Liver (tissue), 8 donors: ENCODE measurements at regions not wholly inside any gene's neighbourhood (a gene's known extent, or its start where the extent isn't known, plus 50 kb on each side); places are given as distances from the start of the nearest gene placed in this dataset.

ENCODE experiments used
- DNase-seq: peaks from one replicate; pipeline ENCODE4 v3.0.0-alpha.2; 2017; ENCODE audit warnings: low spot score
- H3K27ac ChIP-seq, 2 donors: one replicate each; pipeline ENCODE4 v1.7.0; 2013; ENCODE audit warnings: inconsistent platforms in 2 of 2, low read length in 2 of 2, control low read depth in 1 of 2, low read depth in 1 of 2, mild to moderate bottlenecking in 1 of 2
- H3K27me3 ChIP-seq, 4 donors: one replicate each; pipeline versions ENCODE4 v1.6.1 to v1.7.0; 2013; ENCODE audit warnings: low read length in 3 of 4, inconsistent platforms in 1 of 4, mild to moderate bottlenecking in 1 of 4, moderate library complexity in 1 of 4; ENCODE audit not compliant: control insufficient read depth in 4 of 4, insufficient read depth in 4 of 4
- H3K36me3 ChIP-seq, 4 donors: one replicate each; pipeline versions ENCODE4 v1.6.1 to v1.7.0; 2013; ENCODE audit warnings: low read length in 3 of 4, mild to moderate bottlenecking in 3 of 4, low read depth in 1 of 4, moderate library complexity in 1 of 4; ENCODE audit not compliant: control insufficient read depth in 4 of 4, insufficient read depth in 3 of 4
- H3K4me1 ChIP-seq, 4 donors: one replicate each; pipeline versions ENCODE4 v1.6.1 to v1.7.0; 2013; ENCODE audit warnings: low read length in 3 of 4, mild to moderate bottlenecking in 3 of 4, moderate library complexity in 1 of 4; ENCODE audit not compliant: control insufficient read depth in 4 of 4, insufficient read depth in 4 of 4
- H3K4me3 ChIP-seq, 3 donors: one replicate each; pipeline versions ENCODE4 v1.6.1 to v1.7.0; 2013; ENCODE audit warnings: low read length in 3 of 3, control low read depth in 1 of 3, low read depth in 1 of 3, mild to moderate bottlenecking in 1 of 3
- H3K9ac ChIP-seq, 2 donors: one replicate each; pipeline ENCODE4 v1.7.0; 2013; ENCODE audit warnings: low read length in 2 of 2, mild to moderate bottlenecking in 2 of 2, moderate library complexity in 2 of 2, control low read depth in 1 of 2, low read depth in 1 of 2
- H3K9me3 ChIP-seq, 4 donors: one replicate each; pipeline versions ENCODE4 v1.6.1 to v1.7.0; 2013; ENCODE audit warnings: low read length in 3 of 4; ENCODE audit not compliant: control insufficient read depth in 4 of 4
- CTCF ChIP-seq: fragments of 150-350 bp; IDR thresholded peaks from 2 replicates; pipeline ENCODE4 v1.5.1; 2017; ENCODE audit warnings: improper control_type of control experiment, low read depth, low read length; ENCODE audit not compliant: missing input control
- EGR1 ChIP-seq, 2 donors: IDR thresholded peaks; 2 replicates each; pipeline ENCODE4 v1.6.1; 2016 to 2018; ENCODE audit warnings: antibody characterized with exemption in 2 of 2, low read depth in 2 of 2
- FOXA1 ChIP-seq: IDR thresholded peaks from 2 replicates; pipeline ENCODE4 v1.6.1; 2016; ENCODE audit warnings: antibody characterized with exemption
- FOXA2 ChIP-seq: IDR thresholded peaks from 2 replicates; pipeline ENCODE4 v1.6.1; 2016; ENCODE audit warnings: antibody characterized with exemption
- GABPA ChIP-seq, 2 donors: IDR thresholded peaks in 1 of 2; conservative IDR thresholded peaks in 1 of 2; 2 replicates each; pipeline ENCODE4 v1.6.1; 2016; ENCODE audit warnings: antibody characterized with exemption in 2 of 2, mild to moderate bottlenecking in 1 of 2, moderate library complexity in 1 of 2
- HNF4A ChIP-seq, 2 donors: conservative IDR thresholded peaks; 2 replicates each; pipeline ENCODE4 v1.6.1; 2016; ENCODE audit warnings: antibody characterized with exemption in 2 of 2, mild to moderate bottlenecking in 2 of 2
- HNF4G ChIP-seq: IDR thresholded peaks from 2 replicates; pipeline ENCODE4 v1.6.1; 2016; ENCODE audit warnings: antibody characterized with exemption
- JUND ChIP-seq, 2 donors: IDR thresholded peaks; 2 replicates each; pipeline ENCODE4 v1.6.1; 2016; ENCODE audit warnings: antibody characterized with exemption in 2 of 2
- NR2F2 ChIP-seq: IDR thresholded peaks from 2 replicates; pipeline ENCODE4 v1.6.1; 2016; ENCODE audit warnings: antibody characterized with exemption
- RAD21 ChIP-seq, 2 donors: IDR thresholded peaks; 2 replicates each; pipeline ENCODE4 v1.6.1; 2016; ENCODE audit warnings: antibody characterized with exemption in 2 of 2, mild to moderate bottlenecking in 2 of 2
- RXRA ChIP-seq, 2 donors: IDR thresholded peaks; 2 replicates each; pipeline ENCODE4 v1.6.1; 2017 to 2018; ENCODE audit warnings: antibody characterized with exemption in 2 of 2, mild to moderate bottlenecking in 1 of 2
- SP1 ChIP-seq: IDR thresholded peaks from 2 replicates; pipeline ENCODE4 v1.6.1; 2018; ENCODE audit warnings: antibody characterized with exemption, mild to moderate bottlenecking
- TAF1 ChIP-seq: conservative IDR thresholded peaks from 2 replicates; pipeline ENCODE4 v1.6.1; 2016; ENCODE audit warnings: antibody characterized with exemption, mild to moderate bottlenecking
- YY1 ChIP-seq: IDR thresholded peaks from 2 replicates; pipeline ENCODE4 v1.6.1; 2016; ENCODE audit warnings: antibody characterized with exemption, mild to moderate bottlenecking
- ZBTB33 ChIP-seq: IDR thresholded peaks from 2 replicates; pipeline ENCODE4 v1.6.1; 2016; ENCODE audit warnings: antibody characterized with exemption
- WGBS: extraction: QIAGEN DNeasy Blood & Tissue Kit; methylation state at CpG from one replicate; pipeline ENCODE4 v1.1.7; 2013; 5-methylcytosine and 5-hydroxymethylcytosine counted together
- TF ChIP-seq, protein P1 (sequence below): IDR thresholded peaks from 2 replicates; pipeline ENCODE4 v1.6.1; 2016; ENCODE audit warnings: antibody characterized with exemption
- TF ChIP-seq, protein P2 (sequence below): IDR thresholded peaks from 2 replicates; pipeline ENCODE4 v1.6.1; 2016; ENCODE audit warnings: antibody characterized with exemption
- TF ChIP-seq, protein P3 (sequence below): IDR thresholded peaks from 2 replicates; pipeline ENCODE4 v1.6.1; 2016; ENCODE audit warnings: antibody characterized with exemption, mild to moderate bottlenecking
- donor health status: healthy.
- donor health status: healthy.
- donor health status: healthy.
- donor health status: healthy.
- donor health status: healthy.

GRCh38 chr6:134607411-134607810 is 289.5 kb upstream of the SGK1 start:
- H3K27ac ChIP-seq, result no peak overlapping the region
- no peaks in the 10 kb centered on the region for H3K9me3 ChIP-seq
- no peak overlapping the region for H3K4me3 ChIP-seq
- no peak overlapping the region for H3K9ac ChIP-seq
- TF ChIP-seq SP1 (no peak), FOXA2 (no peak), FOXA1 (no peak), GABPA (IDR thresholded peaks at IDR 0.05 in 1 of 2, conservative IDR thresholded peaks at IDR 0.05 in 1 of 2) (no peak), JUND (IDR thresholded peaks at IDR 0.05) (no peak), RXRA (IDR thresholded peaks at IDR 0.05) (no peak), EGR1 (IDR thresholded peaks at IDR 0.05; ENCODE audit: low read depth in 2 of 2) (no peak), YY1 (no peak), HNF4G (no peak), TAF1 (no peak), RAD21 (IDR thresholded peaks at IDR 0.05) (no peak), ZBTB33 (no peak), HNF4A (conservative IDR thresholded peaks at IDR 0.05) (no peak), NR2F2 (no peak)
- TF ChIP-seq, protein P1, sequence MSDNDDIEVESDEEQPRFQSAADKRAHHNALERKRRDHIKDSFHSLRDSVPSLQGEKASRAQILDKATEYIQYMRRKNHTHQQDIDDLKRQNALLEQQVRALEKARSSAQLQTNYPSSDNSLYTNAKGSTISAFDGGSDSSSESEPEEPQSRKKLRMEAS, result no peak
- TF ChIP-seq, protein P2, sequence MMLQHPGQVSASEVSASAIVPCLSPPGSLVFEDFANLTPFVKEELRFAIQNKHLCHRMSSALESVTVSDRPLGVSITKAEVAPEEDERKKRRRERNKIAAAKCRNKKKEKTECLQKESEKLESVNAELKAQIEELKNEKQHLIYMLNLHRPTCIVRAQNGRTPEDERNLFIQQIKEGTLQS, result no peak
- TF ChIP-seq, protein P3, sequence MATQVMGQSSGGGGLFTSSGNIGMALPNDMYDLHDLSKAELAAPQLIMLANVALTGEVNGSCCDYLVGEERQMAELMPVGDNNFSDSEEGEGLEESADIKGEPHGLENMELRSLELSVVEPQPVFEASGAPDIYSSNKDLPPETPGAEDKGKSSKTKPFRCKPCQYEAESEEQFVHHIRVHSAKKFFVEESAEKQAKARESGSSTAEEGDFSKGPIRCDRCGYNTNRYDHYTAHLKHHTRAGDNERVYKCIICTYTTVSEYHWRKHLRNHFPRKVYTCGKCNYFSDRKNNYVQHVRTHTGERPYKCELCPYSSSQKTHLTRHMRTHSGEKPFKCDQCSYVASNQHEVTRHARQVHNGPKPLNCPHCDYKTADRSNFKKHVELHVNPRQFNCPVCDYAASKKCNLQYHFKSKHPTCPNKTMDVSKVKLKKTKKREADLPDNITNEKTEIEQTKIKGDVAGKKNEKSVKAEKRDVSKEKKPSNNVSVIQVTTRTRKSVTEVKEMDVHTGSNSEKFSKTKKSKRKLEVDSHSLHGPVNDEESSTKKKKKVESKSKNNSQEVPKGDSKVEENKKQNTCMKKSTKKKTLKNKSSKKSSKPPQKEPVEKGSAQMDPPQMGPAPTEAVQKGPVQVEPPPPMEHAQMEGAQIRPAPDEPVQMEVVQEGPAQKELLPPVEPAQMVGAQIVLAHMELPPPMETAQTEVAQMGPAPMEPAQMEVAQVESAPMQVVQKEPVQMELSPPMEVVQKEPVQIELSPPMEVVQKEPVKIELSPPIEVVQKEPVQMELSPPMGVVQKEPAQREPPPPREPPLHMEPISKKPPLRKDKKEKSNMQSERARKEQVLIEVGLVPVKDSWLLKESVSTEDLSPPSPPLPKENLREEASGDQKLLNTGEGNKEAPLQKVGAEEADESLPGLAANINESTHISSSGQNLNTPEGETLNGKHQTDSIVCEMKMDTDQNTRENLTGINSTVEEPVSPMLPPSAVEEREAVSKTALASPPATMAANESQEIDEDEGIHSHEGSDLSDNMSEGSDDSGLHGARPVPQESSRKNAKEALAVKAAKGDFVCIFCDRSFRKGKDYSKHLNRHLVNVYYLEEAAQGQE, result no peak
- H3K36me3 ChIP-seq, result no peaks in the 10 kb centered on the region
- 84% methylated on average over 1 of the region's 1 CpG for WGBS
- DNase-seq, result no peak
- H3K27me3 ChIP-seq, result no peaks in the 10 kb centered on the region
- H3K4me1 ChIP-seq, result no peaks in the 10 kb centered on the region

DNA sequence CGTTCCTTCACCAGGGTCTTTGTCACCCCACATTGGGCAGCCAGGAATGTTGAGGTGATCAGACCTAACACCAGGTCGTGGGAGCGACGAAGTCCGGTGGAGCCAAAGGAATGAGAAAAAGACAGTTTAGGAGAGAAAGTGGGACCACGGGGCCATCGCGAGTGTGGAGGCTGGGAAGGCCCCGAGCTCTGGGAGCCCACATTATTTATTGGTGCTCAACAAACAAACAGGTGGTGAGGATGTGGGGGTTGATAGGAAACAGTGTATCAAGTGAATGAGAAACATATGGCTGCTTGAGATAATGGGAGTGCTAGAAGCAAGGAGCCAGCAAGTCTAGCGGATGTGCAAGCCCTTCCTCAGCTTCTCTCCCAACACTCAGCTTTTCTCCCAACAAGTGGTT is 287.1 kb upstream of the SGK1 start:
- DNase-seq, result no peak
- TF ChIP-seq, protein P1, result no peak
- TF ChIP-seq CTCF, result no peak
- no peak for TF ChIP-seq TAF1
- no peak for TF ChIP-seq NR2F2
- TF ChIP-seq FOXA2, result no peak
- TF ChIP-seq HNF4A (conservative IDR thresholded peaks at IDR 0.05), result no peak
- TF ChIP-seq, protein P3, result no peak
- Histone ChIP-seq H3K27me3 (no peaks in the 10 kb centered on the region), H3K4me3 (no peak overlapping the region), H3K9ac (no peak overlapping the region), H3K36me3 (no peaks in the 10 kb centered on the region), H3K9me3 (no peaks in the 10 kb centered on the region), H3K4me1 (no peaks in the 10 kb centered on the region), H3K27ac (no peak overlapping the region)
- 94% methylated on average over 10 of the region's 10 CpGs for WGBS
